Keratinocyte (primary cell): ENCODE measurements at regions not wholly inside any gene's neighbourhood (a gene's known extent, or its start where the extent isn't known, plus 50 kb on each side); places are given as distances from the start of the nearest gene placed in this dataset.
A peak's percentile ranks its signal among the peaks of the same experiment; 100 is the strongest.

ENCODE experiments used
- DNase-seq: peaks from one replicate; pipeline ENCODE4 v3.0.0-alpha.2; 2011; ENCODE audit warnings: low read depth, missing footprints, low spot score
- FAIRE-seq: peaks from 2 replicates; lab custom pipeline; 2011; peaks lifted over from hg19 to GRCh38; lab: Jason Lieb, UNC
- H2AFZ ChIP-seq: 2 replicates; pipeline ENCODE4 v1.6.0; 2012; ENCODE audit warnings: low read length, control low read depth, inconsistent platforms; ENCODE audit not compliant: control insufficient read depth
- H3K27ac ChIP-seq: 2 replicates; pipeline ENCODE4 v1.5.1; 2011; ENCODE audit warnings: low read length; ENCODE audit not compliant: control insufficient read depth, insufficient read depth
- H3K27me3 ChIP-seq: 3 replicates; pipeline ENCODE4 v1.6.0; 2011; ENCODE audit warnings: low read length; ENCODE audit not compliant: control insufficient read depth, insufficient read depth; ENCODE audit errors: extremely low read depth
- H3K36me3 ChIP-seq, 2 experiments: 2 replicates in 1 of 2; 3 replicates in 1 of 2; pipeline ENCODE4 v1.5.1; 2011; ENCODE audit warnings: low read length in 2 of 2, mild to moderate bottlenecking in 1 of 2; ENCODE audit not compliant: control insufficient read depth in 2 of 2, insufficient read depth in 2 of 2; ENCODE audit errors: extremely low read depth in 1 of 2
- H3K4me1 ChIP-seq: 3 replicates; pipeline ENCODE4 v1.5.1; 2011; ENCODE audit warnings: low read length; ENCODE audit not compliant: control insufficient read depth, insufficient read depth; ENCODE audit errors: extremely low read depth
- H3K4me2 ChIP-seq: 3 replicates; pipeline ENCODE4 v1.6.0; 2011; ENCODE audit warnings: low read depth, low read length; ENCODE audit not compliant: control insufficient read depth, insufficient read depth; ENCODE audit errors: extremely low read depth
- H3K4me3 ChIP-seq, 3 experiments: fragments of 200-600 bp in 1 of 3; sonication (generic) in 1 of 3; 2 replicates in 2 of 3; 3 replicates in 1 of 3; pipeline ENCODE4 v1.5.1; 2011 to 2016; ENCODE audit warnings: low read length in 3 of 3, mild to moderate bottlenecking in 3 of 3, control low read depth in 2 of 3, inconsistent platforms in 1 of 3, low read depth in 1 of 3, mixed read lengths in 1 of 3, mixed run types in 1 of 3, moderate library complexity in 1 of 3; ENCODE audit not compliant: control insufficient read depth in 2 of 3, insufficient read depth in 2 of 3; ENCODE audit errors: extremely low read depth in 1 of 3
- H3K79me2 ChIP-seq: 2 replicates; pipeline ENCODE4 v1.6.0; 2012; ENCODE audit warnings: low read length; ENCODE audit not compliant: control insufficient read depth, insufficient read depth
- H3K9ac ChIP-seq: 3 replicates; pipeline ENCODE4 v1.6.0; 2011; ENCODE audit warnings: low read length; ENCODE audit not compliant: control insufficient read depth, insufficient read depth; ENCODE audit errors: extremely low read depth
- H3K9me1 ChIP-seq: 3 replicates; pipeline ENCODE4 v1.6.0; 2011; ENCODE audit warnings: low read length; ENCODE audit not compliant: control insufficient read depth, insufficient read depth; ENCODE audit errors: extremely low read depth
- H3K9me3 ChIP-seq: 2 replicates; pipeline ENCODE4 v1.5.1; 2012; ENCODE audit warnings: low read depth, low read length; ENCODE audit not compliant: control insufficient read depth
- H4K20me1 ChIP-seq: 3 replicates; pipeline ENCODE4 v1.6.0; 2011; ENCODE audit warnings: low read length; ENCODE audit not compliant: control insufficient read depth, insufficient read depth; ENCODE audit errors: extremely low read depth
- EZH2 ChIP-seq: IDR thresholded peaks from one replicate; pipeline ENCODE4 v1.6.1; 2012; ENCODE audit warnings: inconsistent platforms, mild to moderate bottlenecking, low read length, moderate library complexity
- dilution Hi-C: fragments of 300-500 bp; cut with MboI; formaldehyde crosslinking; loops from one replicate; pipeline ENCODE4 v1.7.0; 2020; ENCODE audit warnings: low sequenced_read_pairs; ENCODE audit not compliant: extremely low pct_ligation_motif_present
- TF ChIP-seq, protein P1 (sequence below), 3 experiments: IDR thresholded peaks in 1 of 3; conservative IDR thresholded peaks in 1 of 3; optimal IDR thresholded peaks in 1 of 3; 2 replicates in 2 of 3; 3 replicates in 1 of 3; pipeline versions ENCODE3 to v1.5.1; 2011; ENCODE audit warnings: low read length in 3 of 3, mild to moderate bottlenecking in 3 of 3, moderate library complexity in 2 of 3, control low read depth in 1 of 3, inconsistent platforms in 1 of 3; ENCODE audit not compliant: insufficient read depth in 2 of 3; ENCODE audit errors: extremely low read depth in 1 of 3

DNA sequence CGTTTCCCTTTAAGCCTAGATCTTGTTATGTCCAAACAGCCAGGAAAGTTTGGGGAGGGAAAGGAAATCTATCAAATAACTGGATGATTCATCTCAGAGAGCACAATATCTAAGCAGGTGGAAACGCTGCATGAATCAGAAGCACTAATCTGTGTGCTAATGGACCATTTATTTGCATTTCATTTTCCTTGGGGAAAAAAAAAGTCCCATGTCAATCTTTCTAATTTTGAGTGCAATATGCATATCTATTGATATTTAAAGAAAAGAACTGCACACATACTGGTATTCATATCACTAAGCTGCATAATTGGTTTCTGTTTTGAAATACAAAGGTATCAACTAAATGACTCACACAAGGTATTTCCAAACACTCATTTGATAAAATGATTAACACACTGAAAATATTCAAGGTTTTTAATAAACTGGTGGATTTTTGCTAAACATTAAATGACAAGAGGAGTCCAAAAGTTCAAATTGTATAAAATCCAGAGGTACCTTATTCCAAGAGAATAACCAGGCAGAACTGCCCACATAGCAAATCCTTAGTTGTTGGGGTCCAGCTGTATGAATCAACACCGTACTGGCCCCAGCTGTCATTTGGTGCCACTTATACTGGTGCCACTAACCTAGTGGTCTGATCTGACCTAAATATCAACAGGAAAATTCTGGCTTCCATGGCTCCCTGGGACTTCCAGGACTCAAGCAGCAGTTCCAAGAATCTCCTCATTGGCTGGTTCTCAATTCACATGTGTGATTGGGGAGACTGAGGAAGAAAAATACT is 122.2 kb upstream of the SP4 start:
- Histone ChIP-seq H3K27ac (no peak overlapping the region), H2AFZ (no peak overlapping the region)

GRCh38 chr7:21314954-21315353 is 112.9 kb upstream of the SP4 start:
- H3K9me1 ChIP-seq = no peaks in the 10 kb centered on the region
- no peak overlapping the region for H3K27ac ChIP-seq
- H4K20me1 ChIP-seq = no peaks in the 10 kb centered on the region
- DNase-seq (no peak), FAIRE-seq (peak; percentile 17)
- H3K36me3 ChIP-seq = no peaks in the 10 kb centered on the region
- no peak overlapping the region for H2AFZ ChIP-seq
- no peaks in the 10 kb centered on the region for H3K9me3 ChIP-seq
- H3K79me2 ChIP-seq = no peaks in the 10 kb centered on the region
- H3K4me1 ChIP-seq = no peaks in the 10 kb centered on the region
- no peak for TF ChIP-seq EZH2
- TF ChIP-seq, protein P1, sequence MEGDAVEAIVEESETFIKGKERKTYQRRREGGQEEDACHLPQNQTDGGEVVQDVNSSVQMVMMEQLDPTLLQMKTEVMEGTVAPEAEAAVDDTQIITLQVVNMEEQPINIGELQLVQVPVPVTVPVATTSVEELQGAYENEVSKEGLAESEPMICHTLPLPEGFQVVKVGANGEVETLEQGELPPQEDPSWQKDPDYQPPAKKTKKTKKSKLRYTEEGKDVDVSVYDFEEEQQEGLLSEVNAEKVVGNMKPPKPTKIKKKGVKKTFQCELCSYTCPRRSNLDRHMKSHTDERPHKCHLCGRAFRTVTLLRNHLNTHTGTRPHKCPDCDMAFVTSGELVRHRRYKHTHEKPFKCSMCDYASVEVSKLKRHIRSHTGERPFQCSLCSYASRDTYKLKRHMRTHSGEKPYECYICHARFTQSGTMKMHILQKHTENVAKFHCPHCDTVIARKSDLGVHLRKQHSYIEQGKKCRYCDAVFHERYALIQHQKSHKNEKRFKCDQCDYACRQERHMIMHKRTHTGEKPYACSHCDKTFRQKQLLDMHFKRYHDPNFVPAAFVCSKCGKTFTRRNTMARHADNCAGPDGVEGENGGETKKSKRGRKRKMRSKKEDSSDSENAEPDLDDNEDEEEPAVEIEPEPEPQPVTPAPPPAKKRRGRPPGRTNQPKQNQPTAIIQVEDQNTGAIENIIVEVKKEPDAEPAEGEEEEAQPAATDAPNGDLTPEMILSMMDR (optimal IDR thresholded peaks at IDR 0.05 in 1 of 3, IDR thresholded peaks at IDR 0.05 in 1 of 3, conservative IDR thresholded peaks at IDR 0.05 in 1 of 3; ENCODE audit: extremely low read depth in 1 of 3, insufficient read depth in 2 of 3, low read length in 3 of 3) = no peak
- no peak overlapping the region for H3K4me3 ChIP-seq
- H3K4me2 ChIP-seq = no peak overlapping the region
- dilution Hi-C loops = no loop called here
- H3K9ac ChIP-seq = no peak overlapping the region
- H3K27me3 ChIP-seq = no peaks in the 10 kb centered on the region

More for the DNA sequence above, 122.2 kb upstream of the SP4 start:
- no peaks in the 10 kb centered on the region for H3K9me3 ChIP-seq
- H3K9me1 ChIP-seq = no peaks in the 10 kb centered on the region
- H3K4me3 ChIP-seq = no peak overlapping the region
- DNase-seq (no peak), FAIRE-seq (no peak)
- H3K9ac ChIP-seq = no peak overlapping the region
- no peaks in the 10 kb centered on the region for H3K27me3 ChIP-seq
- TF ChIP-seq, protein P1 (optimal IDR thresholded peaks at IDR 0.05 in 1 of 3, IDR thresholded peaks at IDR 0.05 in 1 of 3, conservative IDR thresholded peaks at IDR 0.05 in 1 of 3; ENCODE audit: extremely low read depth in 1 of 3, insufficient read depth in 2 of 3, low read length in 3 of 3) = no peak
- no peak for TF ChIP-seq EZH2
- H3K4me1 ChIP-seq = no peaks in the 10 kb centered on the region
- no peaks in the 10 kb centered on the region for H3K36me3 ChIP-seq
- H3K4me2 ChIP-seq = no peak overlapping the region
- no peaks in the 10 kb centered on the region for H4K20me1 ChIP-seq
- dilution Hi-C loops = no loop called here
- H3K79me2 ChIP-seq = no peaks in the 10 kb centered on the region
